Activated B cell treated with CpG ODN at 0.5 μM for 24 hours (primary cell): ENCODE measurements at regions not wholly inside any gene's neighbourhood (a gene's known extent, or its start where the extent isn't known, plus 50 kb on each side); places are given as distances from the start of the nearest gene placed in this dataset.

ENCODE experiments used
- ATAC-seq: fragments of 200-7000 bp; cut with Tn5 transposase; one replicate; pipeline ENCODE4 v1.10.0; 2021; ENCODE audit warnings: low read depth, mild to moderate bottlenecking, moderate library complexity
- CTCF ChIA-PET: fragments of 350-600 bp; sonication (Branson Sonifier 250); formaldehyde crosslinking; loops from one replicate; lab custom pipeline; 2021; ENCODE audit warnings: antibody characterized with exemption; lab: Charles Lee
- POLR2A ChIA-PET: fragments of 350-600 bp; sonication (Branson Sonifier 250); formaldehyde crosslinking; loops from one replicate; lab custom pipeline; 2021; ENCODE audit warnings: antibody characterized with exemption; lab: Charles Lee
- DNase-seq: peaks from one replicate; pipeline ENCODE4 v3.0.0; 2022
- H3K27ac Mint-ChIP-seq: one replicate; pipeline ENCODE4 v1.8.0; 2020; ENCODE audit warnings: mixed read lengths
- H3K27me3 Mint-ChIP-seq: one replicate; pipeline ENCODE4 v1.8.0; 2021; ENCODE audit warnings: mixed read lengths
- H3K36me3 Mint-ChIP-seq: one replicate; pipeline ENCODE4 v1.8.0; 2021; ENCODE audit warnings: low read depth, mixed read lengths
- H3K4me1 Mint-ChIP-seq: one replicate; pipeline ENCODE4 v1.8.0; 2021; ENCODE audit warnings: mixed read lengths
- H3K4me3 Mint-ChIP-seq: one replicate; pipeline ENCODE4 v1.8.0; 2020; ENCODE audit warnings: mild to moderate bottlenecking, mixed read lengths
- H3K9me3 Mint-ChIP-seq: one replicate; pipeline ENCODE4 v1.8.0; 2020; ENCODE audit warnings: mixed read lengths
- intact Hi-C: fragments of 100-400 bp; cut with micrococcal nuclease; formaldehyde crosslinking; loops from one replicate; pipeline ENCODE4 v1.15.1; 2024
- TF ChIP-seq, protein P1 (sequence below): fragments of 200-600 bp; IDR thresholded peaks from one replicate; pipeline ENCODE4 v1.8.0; 2022; ENCODE audit warnings: antibody characterized with exemption, mild to moderate bottlenecking

DNA sequence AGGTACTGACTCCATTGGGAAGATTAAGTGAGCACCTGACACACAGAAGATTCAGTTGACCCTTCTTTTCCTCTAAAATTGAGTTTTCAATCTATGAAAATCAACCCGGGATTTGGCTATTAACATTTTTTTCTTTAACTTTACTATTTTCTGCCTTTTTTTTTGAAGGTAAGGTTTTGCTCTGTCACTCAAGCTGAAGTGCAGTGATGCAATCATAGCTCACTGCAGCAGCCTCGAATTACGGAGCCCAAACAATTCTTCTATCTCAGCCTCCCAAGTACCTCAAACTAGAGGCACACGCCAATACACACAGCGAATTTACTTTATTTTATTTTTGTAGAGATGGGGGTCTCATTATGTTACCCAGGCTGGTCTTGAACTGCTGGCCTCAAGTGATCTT, 1029.5 kb downstream of the MCTP2 start:
- POLR2A ChIA-PET: no interaction called here
- Mint-ChIP-seq H3K27ac (no peak overlapping the region), H3K4me3 (no peak overlapping the region), H3K36me3 (no peaks in the 10 kb centered on the region), H3K9me3 (no peaks in the 10 kb centered on the region), H3K4me1 (no peaks in the 10 kb centered on the region), H3K27me3 (peaks cover 4% of the 10 kb centered on the region)
- TF ChIP-seq, protein P1, sequence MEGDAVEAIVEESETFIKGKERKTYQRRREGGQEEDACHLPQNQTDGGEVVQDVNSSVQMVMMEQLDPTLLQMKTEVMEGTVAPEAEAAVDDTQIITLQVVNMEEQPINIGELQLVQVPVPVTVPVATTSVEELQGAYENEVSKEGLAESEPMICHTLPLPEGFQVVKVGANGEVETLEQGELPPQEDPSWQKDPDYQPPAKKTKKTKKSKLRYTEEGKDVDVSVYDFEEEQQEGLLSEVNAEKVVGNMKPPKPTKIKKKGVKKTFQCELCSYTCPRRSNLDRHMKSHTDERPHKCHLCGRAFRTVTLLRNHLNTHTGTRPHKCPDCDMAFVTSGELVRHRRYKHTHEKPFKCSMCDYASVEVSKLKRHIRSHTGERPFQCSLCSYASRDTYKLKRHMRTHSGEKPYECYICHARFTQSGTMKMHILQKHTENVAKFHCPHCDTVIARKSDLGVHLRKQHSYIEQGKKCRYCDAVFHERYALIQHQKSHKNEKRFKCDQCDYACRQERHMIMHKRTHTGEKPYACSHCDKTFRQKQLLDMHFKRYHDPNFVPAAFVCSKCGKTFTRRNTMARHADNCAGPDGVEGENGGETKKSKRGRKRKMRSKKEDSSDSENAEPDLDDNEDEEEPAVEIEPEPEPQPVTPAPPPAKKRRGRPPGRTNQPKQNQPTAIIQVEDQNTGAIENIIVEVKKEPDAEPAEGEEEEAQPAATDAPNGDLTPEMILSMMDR: no peak
- no peak for DNase-seq
- intact Hi-C loops: no loop called here
- CTCF ChIA-PET: interaction anchor here (0.9 kb wide), 1 partner anchor 1974 kb away, joined by 6 read pairs; no protein-coding TSS in a partner anchor
- ATAC-seq: no peak

DNA sequence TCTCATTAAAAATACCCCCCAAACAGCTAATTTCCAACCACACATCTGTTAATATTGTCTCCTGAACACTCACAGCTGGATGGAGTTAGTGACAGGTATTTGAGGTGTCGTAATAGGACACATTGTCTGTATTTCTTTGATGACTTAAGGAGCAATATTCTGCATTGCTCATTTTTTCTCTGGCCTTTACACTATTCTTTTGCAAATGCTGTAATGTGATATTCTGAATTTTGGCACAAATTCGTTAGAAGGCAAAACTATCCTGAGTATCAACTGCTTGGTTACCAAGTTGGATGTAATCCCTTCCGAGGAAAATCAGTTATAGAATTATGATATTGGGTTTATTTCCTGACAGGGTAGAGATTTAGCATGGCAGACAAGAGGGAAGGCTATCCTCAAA, 1030.2 kb downstream of the MCTP2 start:
- Mint-ChIP-seq H3K27me3 (peaks cover 4% of the 10 kb centered on the region), H3K9me3 (peaks cover 2% of the 10 kb centered on the region), H3K4me3 (no peak overlapping the region), H3K36me3 (no peaks in the 10 kb centered on the region), H3K27ac (no peak overlapping the region), H3K4me1 (no peaks in the 10 kb centered on the region)
- intact Hi-C loops: no loop called here
- TF ChIP-seq, protein P1: no peak
- ChIA-PET POLR2A (no interaction called here), CTCF (no interaction called here)
- ATAC-seq (no peak), DNase-seq (no peak)

DNA sequence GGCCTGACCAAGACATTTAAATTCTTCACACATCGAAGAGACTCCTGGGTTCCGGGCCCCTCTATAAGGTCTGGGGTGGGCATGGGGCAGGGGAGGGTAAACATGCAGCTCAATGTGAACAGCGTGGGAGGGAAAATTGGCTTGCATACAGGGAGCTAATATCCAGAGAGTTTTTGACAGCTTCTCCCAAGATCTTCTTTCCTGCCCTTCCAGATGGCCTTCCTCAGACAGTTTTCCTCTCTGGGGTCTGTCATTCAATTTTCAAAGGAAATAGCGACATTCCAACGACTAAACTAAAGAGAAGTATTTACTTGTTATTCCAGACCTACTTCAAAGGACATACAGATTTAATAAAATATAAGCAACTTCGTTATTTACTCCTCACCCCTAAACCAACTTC, 1030.6 kb downstream of the MCTP2 start:
- no peaks in the 10 kb centered on the region for H3K4me1 Mint-ChIP-seq
- peaks cover 2% of the 10 kb centered on the region for H3K9me3 Mint-ChIP-seq
- H3K27me3 Mint-ChIP-seq: peaks cover 4% of the 10 kb centered on the region
- H3K27ac Mint-ChIP-seq: no peak overlapping the region
- no peaks in the 10 kb centered on the region for H3K36me3 Mint-ChIP-seq
- ChIA-PET CTCF (no interaction called here), POLR2A (no interaction called here)
- intact Hi-C loops: no loop called here
- no peak overlapping the region for H3K4me3 Mint-ChIP-seq
- no peak for DNase-seq
- no peak for ATAC-seq
- TF ChIP-seq, protein P1: no peak

DNA sequence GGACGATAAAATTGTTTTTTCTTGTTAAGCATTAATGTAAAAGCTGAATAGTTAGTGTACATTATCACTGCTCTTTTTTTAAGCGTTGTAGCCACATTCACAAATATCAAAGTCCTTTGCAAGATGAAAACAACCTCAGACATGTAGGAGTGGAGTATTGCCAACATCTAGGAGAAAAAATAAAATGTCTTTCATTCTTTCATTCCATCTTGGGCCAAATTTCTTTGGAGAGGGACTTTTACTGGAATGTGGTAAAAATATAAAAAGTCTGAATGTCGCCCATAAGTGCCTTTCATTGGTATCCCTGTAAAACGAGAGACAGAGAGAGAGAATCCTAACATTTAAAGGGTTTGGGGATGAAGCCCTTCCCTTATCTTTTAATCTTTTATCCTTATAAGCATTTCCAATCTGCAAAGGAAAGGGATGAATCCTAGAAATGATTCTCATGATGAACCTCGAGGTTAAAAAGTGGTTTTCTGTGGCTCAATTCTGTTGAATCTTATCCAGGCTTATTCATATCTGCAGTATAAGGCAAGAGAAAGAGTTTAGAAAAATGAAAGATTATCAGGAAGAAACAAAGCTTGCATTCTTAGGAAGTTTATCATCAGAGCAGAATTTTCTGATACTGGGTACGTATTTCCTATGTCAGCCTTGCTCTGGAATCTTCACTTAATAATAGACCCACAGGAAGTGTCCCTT, 1031.7 kb downstream of the MCTP2 start:
- H3K9me3 Mint-ChIP-seq: peaks cover 5% of the 10 kb centered on the region
- CTCF ChIA-PET: no interaction called here
- no peak for ATAC-seq
- intact Hi-C loops: no loop called here
- no peak for DNase-seq
- no peak overlapping the region for H3K27ac Mint-ChIP-seq
- POLR2A ChIA-PET: no interaction called here
- peaks cover 4% of the 10 kb centered on the region for H3K27me3 Mint-ChIP-seq
- no peak overlapping the region for H3K4me3 Mint-ChIP-seq
- H3K4me1 Mint-ChIP-seq: no peaks in the 10 kb centered on the region
- TF ChIP-seq, protein P1: no peak
- no peaks in the 10 kb centered on the region for H3K36me3 Mint-ChIP-seq

DNA sequence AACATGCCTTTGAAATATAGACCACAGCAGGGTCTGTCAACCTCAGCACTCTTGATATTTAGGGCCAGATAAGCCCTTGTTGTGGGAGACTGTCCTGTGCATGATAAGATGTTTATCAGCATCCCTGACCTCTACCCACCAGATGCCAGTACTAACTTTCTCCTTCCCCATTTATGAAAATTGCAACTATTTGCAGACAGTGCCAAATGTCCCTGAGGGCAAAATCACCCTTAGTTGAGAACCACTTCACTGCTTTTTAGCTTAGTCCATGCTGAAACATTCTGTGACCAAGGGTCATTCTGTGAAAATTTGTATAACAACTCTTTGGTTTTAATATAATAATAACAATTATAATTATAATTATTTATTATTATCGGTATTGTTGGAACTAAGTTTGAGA, 1032.4 kb downstream of the MCTP2 start:
- ATAC-seq: no peak
- no peak overlapping the region for H3K4me3 Mint-ChIP-seq
- TF ChIP-seq, protein P1: no peak
- no peak overlapping the region for H3K27ac Mint-ChIP-seq
- peaks cover 5% of the 10 kb centered on the region for H3K9me3 Mint-ChIP-seq
- DNase-seq: no peak
- intact Hi-C loops: no loop called here
- ChIA-PET POLR2A (no interaction called here), CTCF (no interaction called here)
- H3K36me3 Mint-ChIP-seq: no peaks in the 10 kb centered on the region
- H3K27me3 Mint-ChIP-seq: peaks cover 4% of the 10 kb centered on the region
- H3K4me1 Mint-ChIP-seq: no peaks in the 10 kb centered on the region
